Neural cell (in vitro differentiated cells): ENCODE measurements at regions not wholly inside any gene's neighbourhood (a gene's known extent, or its start where the extent isn't known, plus 50 kb on each side); places are given as distances from the start of the nearest gene placed in this dataset.

Experiments
- EZH2 ChIP-seq: fragments of 200-600, 300-800 bp; shearing (Covaris generic), sonication (generic); IDR thresholded peaks from 2 replicates; pipeline ENCODE4 v1.6.1; 2014; ENCODE audit warnings: antibody characterized with exemption, low read length, borderline replicate concordance, mild to moderate bottlenecking; ENCODE audit not compliant: insufficient read depth, poor library complexity, severe bottlenecking
- MXI1 ChIP-seq: fragments of 450-650 bp; conservative IDR thresholded peaks from 2 replicates; pipeline ENCODE4 v1.6.1; 2014; ENCODE audit warnings: antibody characterized with exemption, mild to moderate bottlenecking; ENCODE audit not compliant: poor library complexity, severe bottlenecking
- POLR2AphosphoS5 ChIP-seq: IDR thresholded peaks from 2 replicates; pipeline ENCODE4 v1.6.1; 2012
- SMC3 ChIP-seq: fragments of 450-650 bp; conservative IDR thresholded peaks from 2 replicates; pipeline ENCODE4 v1.6.1; 2014; ENCODE audit warnings: antibody characterized with exemption, mild to moderate bottlenecking, moderate library complexity; ENCODE audit not compliant: poor library complexity
- TAF1 ChIP-seq: IDR thresholded peaks from 2 replicates; pipeline ENCODE4 v1.6.1; 2012; ENCODE audit warnings: low read depth
- TF ChIP-seq, protein P1 (sequence below): fragments of 450-650 bp; IDR thresholded peaks from 2 replicates; pipeline ENCODE4 v1.5.1; 2014; ENCODE audit warnings: antibody characterized with exemption, mild to moderate bottlenecking, moderate library complexity; ENCODE audit not compliant: poor library complexity, severe bottlenecking

DNA sequence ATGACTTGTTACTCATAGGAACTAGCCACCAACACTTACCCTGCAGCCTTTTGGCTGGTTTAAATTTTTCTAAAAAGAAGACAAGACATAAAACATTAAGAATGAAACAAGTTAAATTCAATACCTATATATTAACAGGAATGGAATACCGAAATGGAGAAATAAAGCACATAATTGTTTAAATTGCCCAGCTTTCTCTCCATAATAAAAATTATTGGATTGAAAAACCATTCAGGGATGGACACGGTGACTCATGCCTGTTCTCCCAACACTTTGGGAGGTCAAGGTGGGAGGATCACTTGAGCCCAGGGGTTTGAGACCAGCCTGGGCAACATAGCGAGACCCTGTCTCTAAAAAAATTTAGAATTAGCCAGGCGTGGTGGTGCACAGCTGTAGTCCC, 179.4 kb upstream of the MKLN1 start:
- TF ChIP-seq EZH2 = no peak
- TF ChIP-seq, protein P1, sequence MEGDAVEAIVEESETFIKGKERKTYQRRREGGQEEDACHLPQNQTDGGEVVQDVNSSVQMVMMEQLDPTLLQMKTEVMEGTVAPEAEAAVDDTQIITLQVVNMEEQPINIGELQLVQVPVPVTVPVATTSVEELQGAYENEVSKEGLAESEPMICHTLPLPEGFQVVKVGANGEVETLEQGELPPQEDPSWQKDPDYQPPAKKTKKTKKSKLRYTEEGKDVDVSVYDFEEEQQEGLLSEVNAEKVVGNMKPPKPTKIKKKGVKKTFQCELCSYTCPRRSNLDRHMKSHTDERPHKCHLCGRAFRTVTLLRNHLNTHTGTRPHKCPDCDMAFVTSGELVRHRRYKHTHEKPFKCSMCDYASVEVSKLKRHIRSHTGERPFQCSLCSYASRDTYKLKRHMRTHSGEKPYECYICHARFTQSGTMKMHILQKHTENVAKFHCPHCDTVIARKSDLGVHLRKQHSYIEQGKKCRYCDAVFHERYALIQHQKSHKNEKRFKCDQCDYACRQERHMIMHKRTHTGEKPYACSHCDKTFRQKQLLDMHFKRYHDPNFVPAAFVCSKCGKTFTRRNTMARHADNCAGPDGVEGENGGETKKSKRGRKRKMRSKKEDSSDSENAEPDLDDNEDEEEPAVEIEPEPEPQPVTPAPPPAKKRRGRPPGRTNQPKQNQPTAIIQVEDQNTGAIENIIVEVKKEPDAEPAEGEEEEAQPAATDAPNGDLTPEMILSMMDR = no peak
- no peak for TF ChIP-seq POLR2AphosphoS5
- no peak for TF ChIP-seq TAF1
- no peak for TF ChIP-seq SMC3
- no peak for TF ChIP-seq MXI1
